Kasumi-1 (cell line): ENCODE measurements at regions not wholly inside any gene's neighbourhood (a gene's known extent, or its start where the extent isn't known, plus 50 kb on each side); places are given as distances from the start of the nearest gene placed in this dataset.
"Not testable (repeated sequence)": the region's sequence is repeated elsewhere in the genome, so short reads cannot be mapped to it uniquely, and the experiment has no call there.

Source experiments
- DNase-seq, 2 experiments: peaks; one replicate each; lab custom pipeline; 2025; lab: John Stamatoyannopoulos, UW

DNA sequence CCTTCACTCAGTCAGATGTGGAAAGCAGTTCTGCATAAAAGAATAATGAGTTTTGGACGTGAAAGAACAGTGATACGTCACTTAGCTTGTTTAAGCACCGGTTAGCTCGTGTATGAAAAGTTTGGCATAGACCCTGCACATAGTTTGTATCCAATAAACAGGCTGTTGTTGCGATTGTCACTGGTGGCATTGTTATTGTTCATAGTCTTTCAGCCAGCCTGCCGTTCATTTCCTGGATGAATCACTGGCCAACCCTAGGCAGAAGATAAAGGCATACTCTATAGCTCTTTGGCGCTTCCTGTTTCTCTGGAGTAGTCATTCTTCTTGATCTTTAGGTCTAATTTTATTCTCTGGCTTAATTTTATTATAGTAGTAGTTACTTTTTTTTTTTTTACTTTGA is 57.8 kb upstream of the ANKRD30A start:
- peak; percentile 32 to 74 for DNase-seq

DNA sequence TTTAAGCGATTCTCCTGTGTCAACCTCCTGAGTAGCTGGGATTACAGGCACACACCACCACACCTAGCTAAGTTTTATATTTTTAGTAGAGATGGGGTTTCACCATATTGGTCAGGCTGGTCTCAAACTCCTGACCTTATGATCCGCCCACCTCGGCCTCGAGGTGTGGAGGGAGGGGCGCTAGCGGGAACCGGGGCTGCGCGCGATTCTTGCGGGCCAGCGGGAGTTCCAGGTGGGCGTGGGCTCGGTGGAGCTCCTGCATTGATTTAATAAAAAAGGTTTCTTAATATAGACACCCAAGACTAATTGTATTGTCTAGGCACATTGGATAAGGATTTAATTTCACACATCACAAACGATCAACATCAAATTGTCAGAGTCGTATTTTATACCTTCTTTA is 63.1 kb upstream of the ANKRD30A start:
- DNase-seq = not testable (repeated sequence)

DNA sequence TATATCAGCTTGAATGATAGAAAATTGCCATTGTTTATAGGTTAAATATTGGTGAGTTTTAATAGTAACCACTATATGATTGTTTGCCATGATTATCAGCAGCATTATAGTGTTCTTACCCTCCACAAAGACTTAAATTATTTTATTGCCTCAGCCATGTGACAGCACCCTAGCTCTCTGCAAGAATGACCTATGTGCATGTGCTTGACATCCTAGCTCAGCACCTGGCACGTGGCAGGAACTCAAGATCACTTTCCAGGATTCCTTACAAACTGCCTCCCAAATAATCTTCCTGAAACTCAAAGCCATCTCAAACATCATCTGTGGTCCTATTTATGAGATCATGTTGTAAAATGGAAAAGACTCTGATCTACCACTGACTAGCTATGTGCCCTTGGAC is 68.1 kb upstream of the ANKRD30A start:
- no peak for DNase-seq

DNA sequence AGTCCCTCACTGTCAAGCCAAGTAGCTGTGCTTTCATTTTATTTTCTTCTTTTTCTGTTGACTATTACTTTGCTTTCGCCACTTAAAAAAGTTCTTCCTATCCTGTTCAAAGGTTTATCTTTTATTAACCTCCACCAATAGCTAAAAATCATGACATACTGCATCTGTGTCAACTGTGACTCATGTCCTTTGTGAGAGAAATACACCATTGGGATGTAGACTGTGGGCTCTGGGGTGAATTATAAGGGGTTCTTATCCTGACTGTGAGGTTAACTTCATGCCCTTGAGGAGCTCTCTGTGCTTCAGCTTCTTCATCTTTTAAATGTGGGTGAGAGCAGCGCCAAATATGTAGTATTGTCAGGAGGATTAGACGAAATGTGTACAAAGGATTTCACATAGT is 71.9 kb upstream of the ANKRD30A start:
- no peak for DNase-seq

DNA sequence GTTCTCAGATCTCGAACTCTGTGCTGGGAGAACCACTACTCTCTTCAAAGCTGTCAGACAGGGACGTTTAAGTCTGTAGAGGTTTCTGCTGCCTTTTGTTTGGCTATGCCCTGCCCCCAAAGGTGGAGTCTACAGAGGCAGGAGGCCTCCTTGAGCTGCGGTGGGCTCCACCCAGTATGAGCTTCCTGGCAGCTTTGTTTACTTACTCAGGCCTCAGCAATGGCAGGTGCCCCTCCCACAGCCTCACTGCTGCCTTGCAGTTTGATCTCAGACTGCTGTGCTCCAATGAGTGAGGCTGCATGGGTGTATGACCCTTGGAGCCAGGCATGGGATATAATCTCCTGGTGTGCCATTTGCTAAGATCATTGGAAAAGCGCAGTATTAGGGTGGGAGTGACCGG is 75.4 kb upstream of the ANKRD30A start:
- not testable (repeated sequence) for DNase-seq

DNA sequence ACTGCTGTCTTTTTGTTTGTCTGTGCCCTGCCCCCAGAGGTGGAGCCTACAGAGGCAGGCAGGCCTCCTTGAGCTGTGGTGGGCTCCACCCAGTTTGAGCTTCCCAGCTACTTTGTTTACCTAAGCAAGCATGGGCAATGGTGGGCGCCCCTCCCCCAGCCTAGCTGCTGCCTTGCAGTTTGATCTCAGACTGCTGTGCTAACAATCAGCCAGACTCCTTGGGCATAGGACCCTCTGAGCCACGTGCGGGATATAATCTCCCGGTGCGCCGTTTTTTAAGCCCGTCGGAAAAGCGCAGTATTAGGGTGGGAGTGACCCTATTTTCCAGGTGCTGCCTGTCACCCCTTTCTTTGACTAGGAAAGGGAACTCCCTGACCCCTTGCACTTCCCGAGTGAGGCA is 81.1 kb upstream of the ANKRD30A start:
- DNase-seq = not testable (repeated sequence)

DNA sequence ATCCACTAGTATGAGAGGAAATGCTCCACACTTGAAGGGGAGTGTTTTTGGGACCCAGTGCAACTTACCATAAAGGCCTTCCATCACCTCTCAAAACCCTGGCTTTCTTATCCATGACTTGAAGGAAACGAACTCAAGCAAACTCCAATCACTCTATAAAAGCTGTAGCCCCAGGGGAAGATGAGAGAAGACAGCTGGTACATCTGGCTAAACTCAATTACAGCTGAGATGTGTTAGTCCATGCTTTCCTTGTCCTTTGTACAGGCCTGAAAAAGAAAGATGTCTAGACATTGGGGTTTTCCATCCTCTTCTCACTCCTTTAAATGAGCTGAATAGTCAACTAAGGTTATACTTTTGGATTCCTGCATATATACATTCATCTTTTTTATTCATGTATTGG is 89.5 kb upstream of the ANKRD30A start:
- no peak for DNase-seq

DNA sequence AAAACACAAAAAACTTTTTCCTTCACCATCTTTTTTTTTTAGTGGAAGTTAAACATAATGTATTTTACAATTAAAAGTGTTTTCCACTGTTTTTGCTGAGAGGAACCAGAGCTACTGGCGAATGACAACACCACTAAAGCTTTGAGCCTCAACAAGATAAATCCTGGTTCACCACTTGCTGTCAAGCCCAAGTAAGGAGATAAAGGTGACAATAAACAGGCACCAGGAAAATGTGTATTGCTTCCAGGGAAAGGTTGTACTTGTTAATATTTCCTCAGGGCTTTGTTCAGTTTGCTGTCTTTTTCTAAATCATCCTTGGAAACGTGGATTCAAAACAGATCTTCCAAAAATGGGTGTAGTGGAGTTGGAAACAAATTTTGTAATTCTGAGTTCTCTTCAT is 109.9 kb upstream of the ANKRD30A start:
- DNase-seq = no peak

DNA sequence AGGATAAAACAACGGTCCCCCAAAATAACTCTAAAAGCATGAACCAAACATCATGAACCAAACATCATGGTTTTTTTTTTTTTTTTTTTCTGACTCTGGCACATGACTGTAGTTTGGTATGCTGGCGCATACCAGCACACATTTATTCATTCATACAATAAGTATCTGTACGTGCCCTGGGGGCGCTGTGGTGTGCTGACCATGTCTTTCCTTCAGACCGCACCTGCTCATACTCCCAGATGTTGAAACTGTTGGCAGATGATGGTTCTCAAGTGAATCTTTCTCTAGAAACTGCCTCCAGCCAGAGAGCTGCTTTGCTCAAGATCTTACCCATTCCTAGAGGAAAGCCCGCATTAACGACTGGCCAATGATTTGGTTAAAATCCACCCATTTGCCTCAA is 114.7 kb upstream of the ANKRD30A start:
- DNase-seq = no peak

DNA sequence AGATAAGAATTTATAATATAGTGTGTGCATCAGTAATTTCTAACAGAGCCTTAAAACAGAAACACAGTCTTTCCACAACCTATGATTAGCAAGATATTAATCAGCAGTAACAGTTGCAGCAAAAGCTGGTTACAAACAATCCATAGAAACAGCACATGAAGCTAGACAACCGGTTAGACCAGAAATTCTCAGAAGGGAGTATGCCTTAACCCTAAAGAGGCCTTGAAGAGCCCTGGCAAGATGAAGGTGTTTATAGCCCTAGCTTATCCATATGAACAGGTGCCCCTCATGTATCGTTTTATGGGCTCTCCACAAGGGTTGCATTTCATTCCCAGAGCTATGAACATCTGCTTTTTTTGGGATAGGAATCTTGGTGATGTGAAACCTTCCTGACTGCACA is 117.1 kb upstream of the ANKRD30A start:
- not testable (repeated sequence) for DNase-seq

DNA sequence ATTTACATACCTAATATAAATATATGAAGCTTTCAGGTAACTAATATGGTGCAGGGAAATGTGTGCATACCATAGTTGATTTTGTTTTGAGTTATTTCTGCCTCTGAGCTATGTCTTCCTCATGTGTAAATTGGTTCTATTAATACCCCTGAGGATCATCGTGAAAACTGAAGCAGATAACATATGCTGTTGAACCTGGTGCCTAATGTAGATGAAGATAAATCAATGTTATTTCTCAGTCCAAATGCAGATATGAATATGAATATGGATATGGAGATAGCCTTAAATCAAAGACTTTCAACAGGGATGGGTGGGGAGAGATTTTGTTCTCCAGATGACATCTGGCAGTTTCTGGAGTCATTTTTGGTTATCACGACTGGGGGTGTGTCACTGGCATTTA is 122.3 kb upstream of the ANKRD30A start:
- no peak for DNase-seq

DNA sequence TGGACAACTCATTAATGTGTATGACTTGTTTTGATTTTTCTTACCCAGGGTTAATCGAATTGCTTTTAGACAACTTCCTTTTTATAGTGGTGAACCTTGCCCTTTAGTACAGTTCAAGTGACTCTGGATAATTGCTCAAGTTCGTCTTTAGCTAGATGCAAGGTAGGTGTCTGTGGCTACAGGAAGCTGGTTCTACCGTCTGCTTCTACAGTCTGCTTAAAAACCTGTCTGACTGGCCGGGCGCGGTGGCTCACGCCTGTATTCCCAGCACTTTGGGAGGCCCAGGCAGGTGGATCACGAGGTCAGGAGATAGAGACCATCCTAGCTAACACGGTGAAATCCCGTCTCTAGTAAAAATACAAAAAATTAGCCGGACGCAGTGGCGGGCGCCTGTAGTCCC is 129.6 kb upstream of the ANKRD30A start:
- not testable (repeated sequence) for DNase-seq

DNA sequence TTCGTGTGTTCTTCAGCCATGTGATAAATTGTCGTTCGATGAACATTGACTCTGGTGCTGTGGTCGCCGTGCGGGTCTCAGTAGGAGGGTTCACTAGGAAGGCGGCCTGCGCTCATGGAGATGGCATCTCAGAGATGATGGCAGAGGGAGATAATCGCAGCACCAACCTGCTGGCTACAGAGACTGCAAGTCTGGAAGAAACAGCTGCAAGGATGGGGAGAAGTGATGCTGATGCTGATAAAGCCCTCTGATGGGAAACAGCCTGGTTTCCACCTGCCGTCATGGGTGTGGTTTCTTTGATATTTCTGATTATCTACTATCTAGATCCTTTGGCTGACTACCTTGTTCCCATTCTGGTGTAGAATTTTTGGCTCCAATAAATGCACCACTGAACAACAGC is 130.5 kb upstream of the ANKRD30A start:
- no peak for DNase-seq

DNA sequence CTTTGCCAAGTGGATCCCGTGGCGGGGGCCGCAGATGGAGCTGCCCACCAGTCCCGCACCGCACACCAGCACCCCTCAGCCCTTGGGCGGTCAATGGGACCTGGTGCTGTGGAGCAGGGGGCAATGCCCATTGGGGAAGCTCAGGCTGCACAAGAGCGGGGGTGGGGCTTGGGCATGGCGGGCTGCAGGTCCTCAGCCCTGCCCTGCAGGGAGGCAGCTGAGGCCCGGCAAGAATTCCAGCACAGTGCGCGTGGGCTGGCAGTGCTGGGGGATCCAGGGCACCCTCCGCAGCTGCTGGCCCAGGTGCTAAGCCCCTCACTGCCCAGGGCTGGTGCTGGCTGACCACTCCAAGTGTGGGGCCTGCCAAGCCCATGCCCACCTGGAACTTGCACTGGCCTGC is 136.2 kb upstream of the ANKRD30A start:
- DNase-seq = no peak

DNA sequence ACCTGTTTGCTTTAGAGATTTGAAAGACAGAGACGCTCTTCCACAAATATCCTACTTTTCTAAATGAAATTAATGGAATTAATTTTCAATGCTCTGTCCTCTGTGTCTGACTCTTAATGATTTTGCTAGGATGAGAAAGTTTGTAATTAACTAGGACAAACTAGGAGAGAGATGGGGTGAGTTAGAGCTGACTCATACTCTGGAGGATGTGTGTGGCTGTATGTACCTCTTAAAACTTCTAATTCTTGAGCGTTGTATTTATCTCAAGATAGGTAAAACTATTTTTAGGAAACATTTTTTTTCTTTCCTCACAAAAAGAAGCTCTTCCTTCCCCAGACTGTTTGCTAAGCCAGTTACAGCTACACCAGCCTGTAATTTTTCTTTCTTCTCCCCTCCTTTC is 178.8 kb upstream of the ANKRD30A start:
- DNase-seq = no peak

DNA sequence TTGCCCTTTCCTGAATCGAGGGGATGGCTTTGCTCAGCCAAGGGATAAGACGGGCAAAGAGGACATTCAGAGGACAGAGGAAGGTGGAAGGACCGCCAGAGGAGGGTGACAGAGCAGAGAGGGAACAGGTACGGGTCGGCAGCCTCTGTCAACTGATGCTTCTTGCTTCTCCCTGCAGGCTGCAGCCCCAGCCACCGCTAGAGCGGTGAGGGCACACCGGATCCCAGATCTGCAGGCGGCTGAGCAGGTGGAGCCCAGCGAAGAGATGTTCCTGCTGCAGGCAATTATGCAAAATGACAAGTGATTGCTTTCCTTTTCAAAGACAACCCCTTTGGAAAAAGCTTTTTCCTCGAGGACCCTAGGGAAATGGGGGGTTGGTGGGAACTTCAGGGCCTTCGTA is 181.9 kb upstream of the ANKRD30A start:
- DNase-seq = no peak

DNA sequence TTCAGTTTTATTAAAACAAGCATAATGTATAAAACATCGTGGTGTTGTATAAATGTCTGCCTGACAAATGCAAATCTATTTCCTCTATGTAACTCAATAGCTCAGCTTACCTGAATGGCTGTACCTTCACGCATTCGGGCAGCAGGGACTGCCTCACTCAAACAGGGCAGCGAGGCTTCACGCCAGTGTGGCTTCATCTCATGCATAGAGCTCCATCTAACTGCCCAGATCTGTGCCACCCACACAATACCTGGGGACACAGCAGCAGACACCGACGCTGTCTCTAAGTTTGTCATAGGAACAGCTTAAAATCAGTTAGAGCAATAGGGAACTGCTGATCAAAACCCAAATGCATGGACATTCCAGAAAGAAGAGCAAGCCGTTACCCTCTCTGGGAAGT is 182.8 kb upstream of the ANKRD30A start:
- no peak for DNase-seq

DNA sequence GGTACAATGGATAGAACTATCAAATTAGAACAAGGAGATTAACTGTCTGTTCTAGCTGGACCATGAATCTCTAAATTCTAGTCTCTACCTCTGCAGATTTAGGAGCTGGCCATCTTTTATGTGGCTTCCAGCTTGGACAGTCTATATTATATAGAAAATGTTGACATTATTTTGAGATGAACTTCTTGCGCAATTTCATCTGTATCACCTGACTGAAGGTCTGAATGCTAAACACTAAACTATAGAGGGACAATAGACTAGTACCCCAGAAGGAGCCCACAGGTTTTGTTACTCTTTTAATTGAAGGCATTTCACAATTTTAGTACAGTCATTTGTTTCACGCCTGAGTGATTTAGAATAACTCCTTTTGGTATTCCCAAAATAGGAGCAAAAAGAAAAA is 222.4 kb upstream of the ANKRD30A start:
- no peak for DNase-seq

DNA sequence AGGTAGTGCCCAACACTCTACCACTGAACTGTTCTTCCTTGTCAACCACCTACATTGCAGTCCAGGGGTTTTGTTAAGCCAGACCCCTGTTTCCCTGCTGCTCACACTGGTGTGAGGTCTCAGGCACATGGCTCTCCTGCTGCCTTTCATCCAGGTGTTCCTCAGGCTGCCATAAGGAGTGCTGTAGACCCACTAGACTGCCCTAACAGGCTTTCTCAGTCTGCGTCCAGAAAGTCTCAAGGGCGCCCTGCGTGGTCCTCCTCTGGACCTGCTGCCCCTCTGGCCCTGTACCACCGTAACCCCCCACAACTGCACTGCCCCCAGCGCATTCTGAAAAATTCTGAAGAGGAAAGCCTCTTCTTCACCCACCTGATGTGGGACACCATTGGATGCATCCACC is 225.7 kb upstream of the ANKRD30A start:
- DNase-seq = no peak

DNA sequence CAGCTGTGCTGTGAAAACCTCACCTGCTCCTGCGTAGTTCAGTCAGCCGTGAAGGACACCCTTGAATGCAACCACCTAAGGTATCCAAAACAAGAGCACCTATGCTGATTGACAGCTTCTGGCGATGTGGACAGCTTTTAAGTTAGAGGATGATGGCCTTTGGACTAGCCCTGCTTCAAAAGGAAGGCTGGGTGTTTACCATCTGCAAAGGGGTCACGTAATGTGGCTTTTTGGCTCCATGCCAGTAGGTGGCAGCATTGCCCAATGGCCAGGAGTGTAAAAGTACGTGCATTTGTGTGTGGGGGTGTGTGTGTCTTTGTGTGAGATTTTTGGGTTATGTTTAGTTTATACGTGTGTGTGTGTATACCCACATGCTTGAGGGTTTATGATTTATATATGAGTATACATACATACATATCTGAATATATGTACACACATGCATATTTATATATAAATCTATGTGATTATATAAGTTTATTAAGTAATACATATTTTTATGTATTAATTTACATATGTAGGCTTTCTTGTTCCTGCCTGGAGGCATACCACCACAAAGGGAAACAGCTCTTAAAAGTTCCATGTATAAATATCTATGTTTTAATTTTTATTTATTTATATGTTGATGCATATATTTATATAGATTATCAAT is 236.3 kb upstream of the ANKRD30A start:
- peak; percentile 83 to 86 for DNase-seq

DNA sequence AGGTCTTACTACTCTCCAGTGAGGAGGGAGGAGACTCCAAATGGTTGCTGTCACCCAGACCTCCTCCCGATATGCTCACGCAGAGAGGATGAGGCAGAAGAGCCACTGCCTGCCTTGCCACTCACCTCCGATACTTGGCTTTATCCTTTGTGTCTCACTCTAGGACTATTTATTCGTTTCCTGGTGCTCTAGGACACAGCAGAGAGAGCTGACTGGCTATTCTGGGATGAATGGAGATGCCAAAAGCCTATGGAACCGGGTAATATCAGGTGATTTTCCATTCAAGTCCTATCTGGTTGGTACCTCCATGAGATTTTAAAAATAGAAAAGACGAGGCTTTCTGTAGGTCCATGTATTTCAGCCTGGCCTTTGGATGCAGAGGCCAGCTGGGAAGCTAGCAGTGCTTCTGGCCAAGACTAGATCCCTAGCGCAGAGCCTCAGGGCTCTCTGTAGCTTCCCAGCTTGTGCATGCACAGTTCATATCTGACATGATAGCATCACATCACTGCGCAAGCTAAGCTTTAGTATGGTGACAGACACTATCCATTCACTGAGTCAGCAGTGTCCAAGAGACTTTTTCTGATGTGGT is 239.0 kb upstream of the ANKRD30A start:
- DNase-seq = no peak

DNA sequence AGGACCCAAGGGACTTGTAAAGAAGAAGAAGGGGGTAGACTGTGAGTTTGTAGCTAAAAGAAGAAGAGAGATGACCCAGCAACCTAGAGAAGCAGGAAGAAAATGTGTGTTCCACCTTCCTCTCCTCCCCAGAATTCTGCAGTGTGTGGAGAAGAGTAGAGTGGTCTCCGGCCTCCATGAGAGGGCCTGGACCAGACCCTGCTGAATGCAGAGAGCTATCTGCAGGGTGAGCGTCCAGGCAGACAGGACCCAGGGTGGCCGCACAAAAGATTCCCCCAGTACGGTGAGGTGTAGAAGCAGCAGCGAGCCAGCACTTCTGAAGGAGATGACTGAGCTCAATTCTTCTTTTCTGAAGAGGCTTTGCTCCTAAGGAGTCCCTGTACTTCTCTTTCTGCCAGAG is 239.7 kb upstream of the ANKRD30A start:
- DNase-seq = no peak

DNA sequence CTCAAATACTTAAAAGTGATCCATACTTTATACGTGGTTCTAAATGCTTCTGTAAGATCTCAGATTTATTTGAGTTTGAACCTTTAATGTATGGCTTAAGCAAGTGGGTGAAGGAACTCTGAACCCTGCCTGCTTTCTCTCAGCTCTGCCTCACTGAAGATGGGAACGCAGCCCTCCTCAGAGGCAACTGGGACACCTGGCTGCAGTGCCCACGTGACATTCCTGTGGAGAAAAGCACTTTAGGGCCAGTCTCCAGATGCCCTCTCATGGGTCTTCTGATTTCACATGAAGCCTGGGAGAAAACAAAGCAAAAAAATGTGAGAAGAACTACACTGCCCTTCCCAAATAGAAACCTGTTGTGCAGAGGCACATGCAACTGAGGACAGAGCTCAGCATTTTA is 242.6 kb upstream of the ANKRD30A start:
- no peak for DNase-seq

DNA sequence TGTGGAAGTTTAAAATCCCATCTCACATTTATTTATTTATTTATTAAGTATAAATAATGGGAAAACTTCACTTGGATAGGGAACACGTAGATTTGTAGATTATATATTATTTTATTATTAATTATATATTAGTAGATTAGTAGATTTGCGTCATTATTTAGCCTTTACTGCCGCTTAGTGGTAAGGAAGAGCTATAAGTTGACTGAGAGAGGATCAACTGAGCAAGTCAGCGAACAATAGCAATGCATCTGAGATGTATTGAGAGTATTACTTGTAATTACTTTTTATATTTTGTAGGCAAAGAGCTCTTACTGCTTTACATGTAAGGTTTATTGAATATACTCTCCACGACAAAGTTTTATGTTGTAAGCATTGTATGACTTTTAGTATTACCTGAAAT is 244.5 kb upstream of the ANKRD30A start:
- DNase-seq = peak; percentile 38 to 60
